ENCODE measurements at regions not wholly inside any gene's neighbourhood (a gene's known extent, or its start where the extent isn't known, plus 50 kb on each side); places are given as distances from the start of the nearest gene placed in this dataset.

- TF ChIP-seq CTCF (IDR thresholded peaks at IDR 0.05) (no peak), POLR2A (IDR thresholded peaks at IDR 0.05) (no peak), POLR2AphosphoS5 (IDR thresholded peaks at IDR 0.05) (no peak)
These were observed 378.9 kb downstream of the CAAP1 start for GRCh38 chr9:26513730-26514129.

Measured in breast epithelium (tissue), 3 donors.